HG02840 (cell line): ENCODE measurements at regions not wholly inside any gene's neighbourhood (a gene's known extent, or its start where the extent isn't known, plus 50 kb on each side); places are given as distances from the start of the nearest gene placed in this dataset.
"Not testable (repeated sequence)": the region's sequence is repeated elsewhere in the genome, so short reads cannot be mapped to it uniquely, and the experiment has no call there.

ENCODE experiments used
- ATAC-seq: cut with Tn5 transposase; IDR thresholded peaks from one replicate; pipeline ENCODE4 v1.9.1; 2021; ENCODE audit warnings: mild to moderate bottlenecking, moderate library complexity, moderate number of reproducible peaks; ENCODE audit not compliant: unreplicated experiment, low FRiP score

- ATAC-seq, result no peak
Measured at GRCh38 chr18:1036926-1037325, 132.3 kb downstream of the ADCYAP1 start.

- ATAC-seq, result no peak
Measured at GRCh38 chr18:1037776-1038175, 133.1 kb downstream of the ADCYAP1 start.

- no peak for ATAC-seq
Measured at GRCh38 chr18:1039421-1039820, 134.8 kb downstream of the ADCYAP1 start.

- ATAC-seq, result not testable (repeated sequence)
Measured at GRCh38 chr18:1043039-1043438, 138.4 kb downstream of the ADCYAP1 start.

GRCh38 chr18:1045658-1046057 is 141.0 kb downstream of the ADCYAP1 start:
- ATAC-seq, result no peak

GRCh38 chr18:1047406-1047805 is 142.7 kb downstream of the ADCYAP1 start:
- ATAC-seq, result no peak

- ATAC-seq, result no peak
Measured at GRCh38 chr18:1048032-1048431, 143.4 kb downstream of the ADCYAP1 start.

GRCh38 chr18:1049173-1049572 is 144.5 kb downstream of the ADCYAP1 start:
- ATAC-seq, result no peak

- ATAC-seq, result no peak
Measured at GRCh38 chr18:1050012-1050657, 145.5 kb downstream of the ADCYAP1 start.

- no peak for ATAC-seq
Measured at GRCh38 chr18:1052301-1052700, 147.6 kb downstream of the ADCYAP1 start.

GRCh38 chr18:1053331-1054315 is 149.0 kb downstream of the ADCYAP1 start:
- ATAC-seq, result no peak

GRCh38 chr18:1056404-1056803 is 151.7 kb downstream of the ADCYAP1 start:
- no peak for ATAC-seq

GRCh38 chr18:1057367-1057766 is 152.7 kb downstream of the ADCYAP1 start:
- ATAC-seq, result no peak

- ATAC-seq, result no peak
Measured at GRCh38 chr18:1062588-1062987, 157.9 kb downstream of the ADCYAP1 start.

GRCh38 chr18:1075322-1075721 is 170.7 kb downstream of the ADCYAP1 start:
- no peak for ATAC-seq

GRCh38 chr18:1075876-1076275 is 171.2 kb downstream of the ADCYAP1 start:
- no peak for ATAC-seq

- no peak for ATAC-seq
Measured at GRCh38 chr18:1078301-1078700, 173.6 kb downstream of the ADCYAP1 start.

- not testable (repeated sequence) for ATAC-seq
Measured at GRCh38 chr18:1083675-1084074, 179.0 kb downstream of the ADCYAP1 start.

GRCh38 chr18:1090758-1091157 is 186.1 kb downstream of the ADCYAP1 start:
- no peak for ATAC-seq

GRCh38 chr18:1092228-1092627 is 187.6 kb downstream of the ADCYAP1 start:
- ATAC-seq, result no peak

- ATAC-seq, result no peak
Measured at GRCh38 chr18:1094409-1094808, 189.7 kb downstream of the ADCYAP1 start.
